B cell (primary cell): ENCODE measurements at regions not wholly inside any gene's neighbourhood (a gene's known extent, or its start where the extent isn't known, plus 50 kb on each side); places are given as distances from the start of the nearest gene placed in this dataset.
"Not testable (repeated sequence)": the region's sequence is repeated elsewhere in the genome, so short reads cannot be mapped to it uniquely, and the experiment has no call there.

Source experiments
- ATAC-seq: fragments of 200-7000 bp; cut with Tn5 transposase; one replicate; pipeline ENCODE4 v1.10.0; 2021; ENCODE audit warnings: low read depth, mild to moderate bottlenecking, moderate number of reproducible peaks, moderate library complexity
- CTCF ChIA-PET: fragments of 350-600 bp; sonication (Branson Sonifier 250); formaldehyde crosslinking; loops from one replicate; lab custom pipeline; 2021; ENCODE audit warnings: antibody characterized with exemption, inconsistent platforms; lab: Charles Lee
- POLR2A ChIA-PET: fragments of 350-600 bp; sonication (Branson Sonifier 250); formaldehyde crosslinking; loops from one replicate; lab custom pipeline; 2021; ENCODE audit warnings: antibody characterized with exemption; lab: Charles Lee
- DNase-seq: peaks from one replicate; pipeline ENCODE4 v3.0.0; 2013
- H2AFZ ChIP-seq: 2 replicates; pipeline ENCODE4 v1.6.1; 2012; ENCODE audit warnings: mild to moderate bottlenecking, low read depth, low read length; ENCODE audit not compliant: insufficient read depth, poor library complexity, severe bottlenecking
- H3K27ac ChIP-seq, 2 donors: 1 replicate in 1 of 2; 2 replicates in 1 of 2; pipeline ENCODE4 v1.5.1; 2012 to 2013; ENCODE audit warnings: low read length in 2 of 2, mild to moderate bottlenecking in 2 of 2, moderate library complexity in 1 of 2
- H3K27me3 ChIP-seq, 4 experiments: fragments of 200-600 bp in 1 of 4; sonication (generic) in 1 of 4; replicated peaks in 1 of 4; 1 replicate in 2 of 4; 2 replicates in 2 of 4; pipeline versions ENCODE4 v1.6.1 to v1.7.0; 2013 to 2016; ENCODE audit warnings: low read length in 3 of 4, mild to moderate bottlenecking in 2 of 4, mixed read lengths in 1 of 4, moderate library complexity in 1 of 4; ENCODE audit not compliant: insufficient read depth in 4 of 4, control insufficient read depth in 3 of 4; ENCODE audit errors: control extremely low read depth in 1 of 4
- H3K36me3 ChIP-seq, 2 experiments: replicated peaks in 1 of 2; 1 replicate in 1 of 2; 2 replicates in 1 of 2; pipeline versions ENCODE4 v1.6.1 to v1.7.1; 2013; ENCODE audit warnings: low read length in 1 of 2; ENCODE audit not compliant: insufficient read depth in 2 of 2, control insufficient read depth in 1 of 2; ENCODE audit errors: control extremely low read depth in 1 of 2, extremely low read depth in 1 of 2
- H3K4me1 ChIP-seq, 2 donors: fragments of 200-600 bp in 1 of 2; sonication (generic) in 1 of 2; 1 replicate in 1 of 2; 2 replicates in 1 of 2; pipeline versions ENCODE4 v1.5.1 to v1.6.1; 2013 to 2017; ENCODE audit warnings: low read length in 2 of 2; ENCODE audit not compliant: control insufficient read depth in 2 of 2, insufficient read depth in 2 of 2
- H3K4me2 ChIP-seq: replicated peaks from 2 replicates; pipeline ENCODE3; 2012; ENCODE audit warnings: mild to moderate bottlenecking, low read depth, low read length; ENCODE audit not compliant: poor library complexity, severe bottlenecking
- H3K4me3 ChIP-seq, 5 experiments: fragments of 200-600 bp in 1 of 5; sonication (generic) in 1 of 5; 1 replicate in 3 of 5; 2 replicates in 2 of 5; pipeline versions ENCODE4 v1.5.1 to v1.7.0; 2011 to 2016; ENCODE audit warnings: low read length in 4 of 5, mild to moderate bottlenecking in 4 of 5, low read depth in 2 of 5, control low read depth in 1 of 5, moderate library complexity in 1 of 5; ENCODE audit not compliant: insufficient read depth in 1 of 5; ENCODE audit errors: control extremely low read depth in 1 of 5, extremely low read depth in 1 of 5
- H3K79me2 ChIP-seq: fragments of 200-600 bp; sonication (generic); one replicate; pipeline ENCODE4 v1.6.0; 2016; ENCODE audit warnings: low read length; ENCODE audit not compliant: control insufficient read depth, insufficient read depth
- H3K9ac ChIP-seq: fragments of 200-600 bp; sonication (generic); 2 replicates; pipeline ENCODE4 v1.6.1; 2017; ENCODE audit warnings: mild to moderate bottlenecking, low read length, moderate library complexity
- H3K9me3 ChIP-seq, 3 donors: one replicate each; pipeline versions ENCODE4 v1.6.1 to v1.7.1; 2013; ENCODE audit warnings: low read length in 2 of 3; ENCODE audit not compliant: control insufficient read depth in 2 of 3, insufficient read depth in 1 of 3; ENCODE audit errors: control extremely low read depth in 1 of 3
- H4K20me1 ChIP-seq: 2 replicates; pipeline ENCODE4 v1.6.0; 2012; ENCODE audit warnings: mild to moderate bottlenecking, low read length; ENCODE audit not compliant: insufficient read depth, control insufficient read depth, poor library complexity, severe bottlenecking
- H3K27ac Mint-ChIP-seq: one replicate; pipeline ENCODE4 v1.8.0; 2021; ENCODE audit warnings: mixed read lengths
- H3K27me3 Mint-ChIP-seq: one replicate; pipeline ENCODE4 v1.8.0; 2021; ENCODE audit warnings: mixed read lengths
- H3K4me1 Mint-ChIP-seq: one replicate; pipeline ENCODE4 v1.8.0; 2021; ENCODE audit warnings: mixed read lengths
- H3K4me3 Mint-ChIP-seq: one replicate; pipeline ENCODE4 v1.8.0; 2021; ENCODE audit warnings: mixed read lengths
- H3K9me3 Mint-ChIP-seq: one replicate; pipeline ENCODE4 v1.8.0; 2022; ENCODE audit warnings: mixed read lengths; ENCODE audit not compliant: insufficient read depth
- EZH2 ChIP-seq: IDR thresholded peaks from 2 replicates; pipeline ENCODE4 v1.6.1; 2012; ENCODE audit warnings: borderline replicate concordance, low read depth, mild to moderate bottlenecking, moderate library complexity, low read length; ENCODE audit not compliant: insufficient read depth, poor library complexity, severe bottlenecking
- WGBS: methylation state at CpG from one replicate; pipeline ENCODE4 v1.1.5; 2013; ENCODE audit warnings: missing lambda C conversion rate; ENCODE audit not compliant: insufficient coverage; 5-methylcytosine and 5-hydroxymethylcytosine counted together
- intact Hi-C: fragments of 100-400 bp; cut with micrococcal nuclease; formaldehyde crosslinking; loops from one replicate; pipeline ENCODE4 v1.10.0; 2022
- TF ChIP-seq, protein P1 (sequence below): fragments of 200-600 bp; IDR thresholded peaks from one replicate; pipeline ENCODE4 v1.8.0; 2022; ENCODE audit warnings: antibody characterized with exemption, mild to moderate bottlenecking

DNA sequence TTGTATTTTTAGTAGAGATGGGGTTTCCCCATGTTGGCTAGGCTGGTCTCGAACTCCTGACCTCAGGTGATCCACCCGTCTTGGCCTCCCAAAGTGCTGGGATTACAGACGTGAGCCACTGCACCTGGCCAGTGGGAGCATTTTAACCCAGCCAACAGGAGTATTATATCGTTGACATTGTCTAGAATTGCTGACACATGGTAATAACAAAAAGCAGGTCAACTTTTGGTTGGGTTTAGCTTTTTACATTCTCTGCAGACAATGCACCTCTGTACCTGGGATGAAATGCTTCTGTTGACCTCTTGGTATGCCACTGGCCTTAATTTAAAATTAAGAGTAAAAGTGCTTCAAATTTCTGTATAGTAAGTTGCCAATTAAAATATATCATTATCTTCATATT is 245.6 kb downstream of the TTC6 start:
- H3K9me3 Mint-ChIP-seq, H3K9ac ChIP-seq, H3K79me2 ChIP-seq, H3K27me3 Mint-ChIP-seq, H3K4me1 ChIP-seq, POLR2A ChIA-PET, H3K4me3 Mint-ChIP-seq, H4K20me1 ChIP-seq, H2AFZ ChIP-seq, H3K9me3 ChIP-seq, CTCF ChIA-PET, H3K27ac Mint-ChIP-seq, H3K27me3 ChIP-seq, intact Hi-C loops, H3K4me1 Mint-ChIP-seq, ATAC-seq, H3K36me3 ChIP-seq, H3K4me3 ChIP-seq, DNase-seq, H3K27ac ChIP-seq, H3K4me2 ChIP-seq: not testable (repeated sequence)
- WGBS = 79% methylated on average over 2 of the region's 4 CpGs

GRCh38 chr14:37842106-37842505 is 246.7 kb downstream of the TTC6 start:
- Histone ChIP-seq H3K4me3 (no peak overlapping the region), H3K9me3 (peaks cover 0 to 5% (median 3%) of the 10 kb centered on the region in 3 donors), H3K4me2 (no peak overlapping the region), H3K9ac (no peak overlapping the region), H3K27ac (no peak overlapping the region), H4K20me1 (no peaks in the 10 kb centered on the region), H3K4me1 (no peaks in the 10 kb centered on the region), H3K36me3 (no peaks in the 10 kb centered on the region), H3K79me2 (no peaks in the 10 kb centered on the region), H3K27me3 (no peaks in the 10 kb centered on the region), H2AFZ (no peak overlapping the region)
- ChIA-PET CTCF (no interaction called here), POLR2A (no interaction called here)
- Mint-ChIP-seq H3K27ac (no peak overlapping the region), H3K27me3 (no peaks in the 10 kb centered on the region), H3K9me3 (no peaks in the 10 kb centered on the region), H3K4me3 (no peak overlapping the region), H3K4me1 (no peaks in the 10 kb centered on the region)
- DNase-seq (no peak), ATAC-seq (no peak)
- WGBS = 40% methylated on average over 1 of the region's 3 CpGs
- no peak for TF ChIP-seq EZH2
- TF ChIP-seq, protein P1, sequence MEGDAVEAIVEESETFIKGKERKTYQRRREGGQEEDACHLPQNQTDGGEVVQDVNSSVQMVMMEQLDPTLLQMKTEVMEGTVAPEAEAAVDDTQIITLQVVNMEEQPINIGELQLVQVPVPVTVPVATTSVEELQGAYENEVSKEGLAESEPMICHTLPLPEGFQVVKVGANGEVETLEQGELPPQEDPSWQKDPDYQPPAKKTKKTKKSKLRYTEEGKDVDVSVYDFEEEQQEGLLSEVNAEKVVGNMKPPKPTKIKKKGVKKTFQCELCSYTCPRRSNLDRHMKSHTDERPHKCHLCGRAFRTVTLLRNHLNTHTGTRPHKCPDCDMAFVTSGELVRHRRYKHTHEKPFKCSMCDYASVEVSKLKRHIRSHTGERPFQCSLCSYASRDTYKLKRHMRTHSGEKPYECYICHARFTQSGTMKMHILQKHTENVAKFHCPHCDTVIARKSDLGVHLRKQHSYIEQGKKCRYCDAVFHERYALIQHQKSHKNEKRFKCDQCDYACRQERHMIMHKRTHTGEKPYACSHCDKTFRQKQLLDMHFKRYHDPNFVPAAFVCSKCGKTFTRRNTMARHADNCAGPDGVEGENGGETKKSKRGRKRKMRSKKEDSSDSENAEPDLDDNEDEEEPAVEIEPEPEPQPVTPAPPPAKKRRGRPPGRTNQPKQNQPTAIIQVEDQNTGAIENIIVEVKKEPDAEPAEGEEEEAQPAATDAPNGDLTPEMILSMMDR = no peak
- intact Hi-C loops = no loop called here
